ENCODE measurements at regions not wholly inside any gene's neighbourhood (a gene's known extent, or its start where the extent isn't known, plus 50 kb on each side); places are given as distances from the start of the nearest gene placed in this dataset.
A peak's percentile ranks its signal among the peaks of the same experiment; 100 is the strongest.
"Not testable (repeated sequence)": the region's sequence is repeated elsewhere in the genome, so short reads cannot be mapped to it uniquely, and the experiment has no call there.

DNA sequence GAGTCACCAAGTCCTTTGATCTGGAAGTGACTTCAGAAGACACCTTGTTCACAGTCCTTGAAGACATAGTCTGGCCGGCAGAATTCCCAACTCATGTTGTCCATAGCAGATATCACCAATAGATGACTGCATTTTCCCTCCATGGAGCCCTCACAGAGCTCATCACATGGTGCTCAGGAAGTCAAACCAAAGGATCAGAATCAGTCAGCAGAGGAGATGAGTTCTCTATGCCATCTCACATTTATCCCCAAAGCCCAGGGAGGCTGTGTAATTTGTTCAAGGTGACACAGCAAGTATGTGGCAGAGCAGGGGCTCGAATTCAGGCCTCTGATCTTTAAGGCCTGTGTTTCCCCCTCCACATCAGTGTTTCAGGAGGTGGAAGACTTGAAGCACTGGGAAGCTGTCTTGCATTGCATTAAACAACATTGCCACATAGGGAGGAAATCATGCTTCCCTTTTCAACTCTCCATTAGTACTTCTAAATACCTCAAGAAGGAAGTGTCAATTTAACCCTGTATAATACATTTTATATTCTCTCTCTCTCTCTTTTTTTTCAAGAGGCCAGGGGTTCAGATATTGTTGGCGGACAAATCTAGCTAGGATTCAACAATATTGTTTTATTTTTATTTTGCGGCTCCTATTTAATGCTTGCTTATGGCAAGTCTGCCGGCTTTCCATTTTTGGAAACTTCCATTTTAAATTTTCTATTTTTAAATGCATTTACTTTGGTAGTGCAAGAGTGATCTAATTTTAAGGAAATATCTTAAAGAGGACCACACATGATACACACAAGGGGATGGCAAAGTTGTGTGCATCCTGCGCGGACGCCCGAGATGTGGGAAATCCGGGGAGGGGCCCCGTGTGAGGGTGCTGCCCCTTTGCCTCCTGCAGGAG lies 61.9 kb downstream of the NPIPB5 start:
- DNase-seq (ENCODE audit: low read depth), result not testable (repeated sequence)

DNA sequence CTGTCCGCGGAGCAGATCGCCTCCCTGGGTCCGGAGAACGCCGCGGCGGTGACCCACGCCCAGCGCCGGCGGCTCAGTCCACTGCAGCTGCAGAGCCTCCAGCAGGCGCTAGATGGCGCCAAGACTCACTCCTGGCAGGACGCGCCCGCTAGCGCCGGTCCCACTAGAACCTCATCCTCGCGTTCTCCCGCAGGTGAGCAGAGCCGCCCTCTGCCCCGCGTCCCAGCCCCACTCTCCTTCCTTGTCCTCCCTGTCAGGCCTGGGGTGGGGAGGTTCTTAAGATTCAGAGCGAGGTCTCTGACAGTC lies 62.5 kb downstream of the NPIPB5 start:
- not testable (repeated sequence) for DNase-seq (ENCODE audit: low read depth)

GRCh38 chr16:22576506-22576905 lies 65.8 kb downstream of the NPIPB5 start:
- DNase-seq (ENCODE audit: low read depth), result not testable (repeated sequence)

GRCh38 chr16:22583195-22583594 lies 72.5 kb downstream of the NPIPB5 start:
- not testable (repeated sequence) for DNase-seq (ENCODE audit: low read depth)

DNA sequence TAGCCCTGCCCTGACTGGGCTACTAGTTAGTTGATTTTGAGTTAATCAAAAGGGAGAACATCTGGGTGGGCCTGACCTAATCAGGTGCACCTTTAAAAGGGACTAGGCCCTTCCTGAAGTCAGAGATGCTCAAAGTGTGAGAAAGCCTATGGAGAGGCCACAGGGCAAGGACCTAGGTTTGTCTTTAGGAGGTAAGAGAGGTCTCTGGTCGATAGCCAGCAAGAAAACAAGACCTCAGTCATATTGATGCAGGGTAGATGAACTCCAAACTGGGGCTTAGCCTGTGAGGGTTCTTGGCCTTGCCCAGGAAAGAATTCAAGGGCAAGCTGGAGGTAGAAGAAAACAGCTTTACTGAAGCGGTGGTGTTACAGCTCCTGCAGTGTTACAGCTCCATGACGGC lies 73.8 kb downstream of the NPIPB5 start:
- not testable (repeated sequence) for DNase-seq (ENCODE audit: low read depth)

DNA sequence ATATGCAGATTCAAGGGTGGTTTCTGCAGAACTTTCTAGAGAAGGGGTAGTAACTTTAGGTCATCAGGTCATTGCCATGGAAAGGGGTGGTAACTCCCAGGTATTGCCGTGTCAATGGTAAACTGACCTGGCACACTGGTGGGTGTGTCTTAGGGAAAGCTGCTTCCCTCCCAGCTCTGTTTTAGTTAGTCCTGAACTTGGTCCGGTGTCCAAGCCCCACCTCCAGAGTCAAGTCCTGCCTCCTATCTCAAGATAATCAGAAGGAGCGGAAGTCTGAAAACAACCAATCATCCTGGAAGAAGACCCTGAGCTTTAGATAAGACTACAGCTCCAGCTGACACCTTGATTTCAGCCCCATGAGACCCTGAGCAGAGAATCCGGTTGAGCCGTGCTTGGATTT lies 74.2 kb downstream of the NPIPB5 start:
- DNase-seq (ENCODE audit: low read depth), result not testable (repeated sequence)

DNA sequence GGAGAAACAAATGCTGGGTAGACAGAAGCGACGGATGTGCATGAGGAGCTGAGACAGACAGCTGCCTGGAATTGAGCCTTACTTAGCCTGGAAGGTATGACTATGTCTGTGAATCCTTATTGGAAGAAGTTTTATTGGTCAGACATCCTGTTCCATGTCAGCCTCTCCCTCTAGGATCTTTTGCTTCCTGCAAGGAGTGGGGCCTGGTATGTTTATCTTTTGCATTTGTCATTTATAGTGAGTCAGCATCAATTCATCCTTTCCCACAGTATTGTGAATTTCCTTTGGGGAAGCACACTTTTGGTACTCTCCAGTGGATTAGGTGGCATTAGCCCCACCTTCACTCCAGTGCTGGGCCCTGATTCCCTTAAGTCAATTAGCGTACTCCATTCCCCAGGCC lies 74.7 kb downstream of the NPIPB5 start:
- peak; percentile 52 for DNase-seq (ENCODE audit: low read depth)

DNA sequence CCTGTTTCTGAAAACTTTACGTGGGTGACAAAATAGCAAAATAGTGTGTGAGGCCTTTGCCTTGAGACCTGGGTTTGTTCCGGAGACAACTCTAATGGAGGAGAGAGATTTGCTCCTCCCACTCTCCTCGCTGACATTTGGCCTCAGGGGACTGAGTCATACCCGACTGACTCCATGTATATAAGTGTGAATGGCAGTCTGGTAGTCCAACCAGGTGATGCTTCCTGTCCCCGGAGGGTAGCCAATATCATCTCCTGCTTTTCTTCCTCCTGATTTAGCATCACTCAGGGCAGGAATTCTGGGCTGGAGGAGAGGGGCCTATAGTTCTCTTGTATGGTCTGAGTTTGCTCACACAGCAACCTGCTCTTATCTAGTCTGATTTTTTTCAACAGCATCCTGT lies 76.0 kb downstream of the NPIPB5 start:
- DNase-seq (ENCODE audit: low read depth), result not testable (repeated sequence)

- DNase-seq (ENCODE audit: low read depth), result not testable (repeated sequence)
Observed at GRCh38 chr16:22589757-22590156, 79.1 kb downstream of the NPIPB5 start.

GRCh38 chr16:22596445-22597045 lies 85.9 kb downstream of the NPIPB5 start:
- DNase-seq (ENCODE audit: low read depth), result not testable (repeated sequence)

DNA sequence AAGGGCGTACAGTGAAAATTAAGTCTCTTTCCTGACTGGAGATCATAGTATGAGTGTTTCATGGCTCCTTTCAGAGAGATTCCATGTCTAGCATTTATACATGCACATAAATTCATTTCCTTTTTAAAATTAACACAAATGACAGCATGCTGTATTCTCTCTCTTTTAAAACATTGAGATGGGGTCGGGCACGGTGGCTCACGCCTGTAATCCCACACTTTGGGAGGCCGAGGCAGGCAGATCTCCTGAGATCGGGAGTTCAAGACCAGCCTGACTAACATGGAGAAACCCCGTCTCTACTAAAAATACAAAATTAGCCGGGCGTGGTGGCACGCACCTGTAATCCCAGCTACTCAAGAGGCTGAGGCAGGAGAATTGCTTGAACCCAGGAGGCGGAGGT lies 93.1 kb downstream of the NPIPB5 start:
- not testable (repeated sequence) for DNase-seq (ENCODE audit: low read depth)

- DNase-seq (ENCODE audit: low read depth), result not testable (repeated sequence)
Observed at GRCh38 chr16:22606619-22607018, 95.9 kb downstream of the NPIPB5 start.

GRCh38 chr16:22609798-22610197 lies 99.1 kb downstream of the NPIPB5 start:
- not testable (repeated sequence) for DNase-seq (ENCODE audit: low read depth)

- DNase-seq (ENCODE audit: low read depth), result not testable (repeated sequence)
Observed at GRCh38 chr16:22611128-22611527, 100.4 kb downstream of the NPIPB5 start.

DNA sequence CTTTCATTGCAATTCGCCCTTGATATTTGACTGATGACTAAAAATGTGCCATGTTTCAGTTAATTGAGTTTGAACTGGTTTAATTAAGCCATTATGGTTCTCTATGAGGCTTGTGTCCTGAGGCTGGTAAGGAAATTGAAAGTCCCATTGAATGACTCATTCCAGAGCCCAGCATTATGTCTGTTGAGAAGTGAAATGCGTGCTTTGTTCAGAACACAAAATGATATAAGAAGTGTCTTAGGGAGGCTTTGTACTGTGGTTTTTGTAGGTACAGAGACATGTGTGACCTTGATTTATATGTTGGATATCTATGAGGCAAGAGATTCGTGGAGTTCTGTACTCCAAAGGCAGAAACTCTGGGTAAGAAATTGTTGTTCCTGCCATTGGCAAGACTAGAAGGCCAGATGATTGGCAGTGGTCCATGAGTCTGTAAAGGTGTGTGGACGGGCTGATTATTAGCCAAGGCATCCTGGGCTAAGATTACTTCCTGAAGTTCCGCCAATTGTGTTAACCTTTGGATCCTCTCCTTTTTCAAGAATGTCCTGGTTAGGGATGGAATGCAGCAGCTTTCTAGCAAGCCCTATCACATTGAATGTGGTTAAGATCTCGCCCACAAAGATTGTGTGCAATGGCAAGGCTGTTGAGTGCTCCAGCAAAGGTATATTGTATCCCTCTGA lies 103.7 kb downstream of the NPIPB5 start:
- DNase-seq (ENCODE audit: low read depth), result peak; percentile 14

- DNase-seq (ENCODE audit: low read depth), result no peak
Observed at GRCh38 chr16:22618842-22619241, 108.2 kb downstream of the NPIPB5 start.

GRCh38 chr16:22621586-22622155 lies 111.0 kb downstream of the NPIPB5 start:
- DNase-seq (ENCODE audit: low read depth), result no peak

GRCh38 chr16:22622703-22623102 lies 112.0 kb downstream of the NPIPB5 start:
- DNase-seq (ENCODE audit: low read depth), result no peak

- peak; percentile 37 for DNase-seq (ENCODE audit: low read depth)
Observed at GRCh38 chr16:22623351-22623781, 112.7 kb downstream of the NPIPB5 start.

DNA sequence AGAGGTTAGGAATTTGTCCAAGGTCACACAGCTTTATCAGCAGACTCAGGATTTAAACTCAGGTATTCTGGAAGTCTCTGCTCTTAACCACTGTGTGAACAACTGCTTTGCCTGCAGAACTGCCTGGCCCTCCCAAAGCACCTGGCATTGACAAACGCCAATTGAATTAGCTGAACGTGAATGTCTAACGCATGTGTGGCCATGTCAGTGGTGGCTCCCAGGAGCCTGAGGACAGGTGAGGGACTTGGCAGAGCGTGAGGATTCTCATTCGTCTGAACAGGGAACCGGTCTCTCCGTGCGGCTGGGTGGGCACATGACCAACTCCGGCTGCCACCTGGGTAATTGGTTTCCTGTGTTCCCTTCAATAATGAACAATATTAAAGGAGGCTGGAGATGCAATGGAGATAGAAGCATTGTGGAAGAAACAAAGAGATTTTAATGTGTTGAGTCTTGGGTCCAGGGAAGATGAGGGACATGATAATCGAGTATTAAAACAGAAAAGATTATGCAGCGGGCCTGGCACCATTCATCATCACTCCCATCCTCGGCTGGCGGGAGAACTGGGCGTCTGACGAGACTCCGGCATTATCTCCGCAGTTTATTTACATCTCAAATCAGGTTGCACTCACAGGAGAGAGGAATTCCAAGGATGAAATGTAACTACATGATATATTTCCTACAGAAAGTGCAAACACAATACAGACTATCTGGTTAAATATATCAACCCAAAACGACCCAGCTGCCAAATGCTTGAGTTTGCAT lies 113.5 kb downstream of the NPIPB5 start:
- DNase-seq (ENCODE audit: low read depth), result no peak

- no peak for DNase-seq (ENCODE audit: low read depth)
Observed at GRCh38 chr16:22624800-22625533, 114.3 kb downstream of the NPIPB5 start.
